Esophagus muscularis mucosa (tissue), 4 donors: ENCODE measurements at regions not wholly inside any gene's neighbourhood (a gene's known extent, or its start where the extent isn't known, plus 50 kb on each side); places are given as distances from the start of the nearest gene placed in this dataset.
"Not testable (repeated sequence)": the region's sequence is repeated elsewhere in the genome, so short reads cannot be mapped to it uniquely, and the experiment has no call there.

Experiments used
- DNase-seq: peaks from one replicate; pipeline ENCODE4 v3.0.0-alpha.2; 2017; ENCODE audit errors: extremely low spot score
- H3K27ac ChIP-seq, 4 donors: fragments of 200-600 bp; sonication (generic); replicated peaks in 1 of 4; 1 replicate in 3 of 4; 2 replicates in 1 of 4; pipeline ENCODE4 v1.5.1; 2016 to 2019; ENCODE audit warnings: mild to moderate bottlenecking in 1 of 4
- H3K27me3 ChIP-seq, 4 donors: fragments of 200-600 bp; sonication (generic); one replicate each; pipeline versions ENCODE4 v1.5.1 to v1.6.0; 2016 to 2019
- H3K36me3 ChIP-seq, 4 donors: fragments of 200-600 bp; sonication (generic); one replicate each; pipeline ENCODE4 v1.5.1; 2016 to 2019
- H3K4me1 ChIP-seq, 4 donors: fragments of 200-600 bp; sonication (generic); one replicate each; pipeline ENCODE4 v1.5.1; 2016 to 2019
- H3K4me3 ChIP-seq, 4 donors: fragments of 200-600 bp; sonication (generic); 1 replicate in 2 of 4; 2 replicates in 2 of 4; pipeline ENCODE4 v1.5.1; 2016 to 2019; ENCODE audit warnings: mild to moderate bottlenecking in 4 of 4, moderate library complexity in 1 of 4
- H3K9me3 ChIP-seq, 4 donors: fragments of 200-600 bp; sonication (generic); 1 replicate in 3 of 4; 2 replicates in 1 of 4; pipeline ENCODE4 v1.5.1; 2016 to 2019
- EP300 ChIP-seq: sonication (generic); formaldehyde crosslinking; IDR thresholded peaks from one replicate; pipeline ENCODE4 v1.6.1; 2017; ENCODE audit warnings: antibody characterized with exemption
- POLR2A ChIP-seq: fragments of 450-650 bp; IDR thresholded peaks from one replicate; pipeline ENCODE4 v1.6.1; 2017; ENCODE audit warnings: antibody characterized with exemption, moderate library complexity, mild to moderate bottlenecking, low read depth
- POLR2AphosphoS5 ChIP-seq, 2 donors: sonication (generic); formaldehyde crosslinking; IDR thresholded peaks; one replicate each; pipeline ENCODE4 v1.6.1; 2017; ENCODE audit warnings: antibody characterized with exemption in 2 of 2
- WGBS: methylation state at CpG from one replicate; pipeline ENCODE4 v1.1.5; 2018; 5-methylcytosine and 5-hydroxymethylcytosine counted together
- intact Hi-C: fragments of 100-400 bp; cut with DNase I; formaldehyde crosslinking; loops from one replicate; pipeline ENCODE4 v1.15.1; 2023
- TF ChIP-seq, protein P1 (sequence below), 3 experiments: fragments of 200-600 bp in 2 of 3; fragments of 450-650 bp in 1 of 3; sonication (generic) in 2 of 3; IDR thresholded peaks; one replicate each; pipeline ENCODE4 v1.5.1; 2017 to 2019; ENCODE audit warnings: antibody characterized with exemption in 3 of 3, mild to moderate bottlenecking in 2 of 3, moderate library complexity in 1 of 3

DNA sequence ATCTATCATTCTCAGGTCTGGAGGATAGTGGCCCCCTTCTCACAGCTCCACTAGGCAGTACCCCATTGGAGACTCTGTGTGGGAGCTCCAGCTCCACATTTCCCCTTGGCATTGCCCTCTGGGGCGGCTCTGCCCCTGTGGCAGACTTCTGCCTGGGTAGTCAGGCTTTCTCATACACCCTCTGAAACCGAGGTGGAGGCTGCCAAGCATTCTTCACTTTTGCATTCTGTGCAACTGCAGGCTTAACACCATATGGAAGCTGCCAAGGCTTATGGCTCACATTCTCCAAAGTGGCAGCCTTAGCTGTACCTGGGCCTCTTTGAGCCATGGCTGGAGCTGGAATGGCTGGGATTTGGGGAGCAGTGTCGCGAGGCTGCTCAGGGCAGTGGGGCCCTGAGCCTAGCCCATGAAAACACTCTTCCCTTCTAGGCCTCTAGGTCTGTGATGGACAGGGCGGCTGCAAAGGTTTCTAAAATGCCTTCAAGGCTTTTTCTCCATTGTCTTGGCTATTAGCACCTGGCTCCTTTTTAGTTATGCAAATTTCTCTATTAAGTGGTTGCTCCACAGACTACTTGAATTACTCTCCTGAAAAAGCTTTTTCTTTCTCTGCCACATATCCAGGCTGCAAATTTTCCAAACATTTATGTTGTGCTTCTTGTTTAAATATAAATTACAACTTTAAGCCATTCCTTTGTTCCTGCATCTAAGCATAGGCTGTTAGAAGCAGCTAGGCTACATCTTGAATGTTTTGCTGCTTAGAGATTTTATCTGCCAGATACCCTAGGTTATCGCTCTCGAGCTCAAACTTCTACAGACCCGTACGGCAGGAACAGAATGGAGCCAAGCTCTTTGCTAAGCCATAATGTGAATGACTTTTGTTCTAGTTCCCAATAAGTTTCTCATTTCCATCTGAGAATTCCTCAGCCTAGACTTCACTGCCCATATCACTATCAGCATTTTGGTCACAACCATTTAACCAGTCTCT, 206.5 kb downstream of the CPS1 start:
- TF ChIP-seq POLR2AphosphoS5 (IDR thresholded peaks at IDR 0.05): no peak
- no peak for TF ChIP-seq POLR2A
- TF ChIP-seq, protein P1, sequence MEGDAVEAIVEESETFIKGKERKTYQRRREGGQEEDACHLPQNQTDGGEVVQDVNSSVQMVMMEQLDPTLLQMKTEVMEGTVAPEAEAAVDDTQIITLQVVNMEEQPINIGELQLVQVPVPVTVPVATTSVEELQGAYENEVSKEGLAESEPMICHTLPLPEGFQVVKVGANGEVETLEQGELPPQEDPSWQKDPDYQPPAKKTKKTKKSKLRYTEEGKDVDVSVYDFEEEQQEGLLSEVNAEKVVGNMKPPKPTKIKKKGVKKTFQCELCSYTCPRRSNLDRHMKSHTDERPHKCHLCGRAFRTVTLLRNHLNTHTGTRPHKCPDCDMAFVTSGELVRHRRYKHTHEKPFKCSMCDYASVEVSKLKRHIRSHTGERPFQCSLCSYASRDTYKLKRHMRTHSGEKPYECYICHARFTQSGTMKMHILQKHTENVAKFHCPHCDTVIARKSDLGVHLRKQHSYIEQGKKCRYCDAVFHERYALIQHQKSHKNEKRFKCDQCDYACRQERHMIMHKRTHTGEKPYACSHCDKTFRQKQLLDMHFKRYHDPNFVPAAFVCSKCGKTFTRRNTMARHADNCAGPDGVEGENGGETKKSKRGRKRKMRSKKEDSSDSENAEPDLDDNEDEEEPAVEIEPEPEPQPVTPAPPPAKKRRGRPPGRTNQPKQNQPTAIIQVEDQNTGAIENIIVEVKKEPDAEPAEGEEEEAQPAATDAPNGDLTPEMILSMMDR (IDR thresholded peaks at IDR 0.05): no peak
- no peak for TF ChIP-seq EP300
- Histone ChIP-seq H3K27ac (no peak overlapping the region), H3K4me3 (no peak overlapping the region), H3K27me3 (no peaks in the 10 kb centered on the region), H3K4me1 (no peaks in the 10 kb centered on the region), H3K9me3 (no peaks in the 10 kb centered on the region), H3K36me3 (no peaks in the 10 kb centered on the region)
- intact Hi-C loops: no loop called here
- DNase-seq: no peak
- WGBS: 77% methylated on average over 7 of the region's 9 CpGs

DNA sequence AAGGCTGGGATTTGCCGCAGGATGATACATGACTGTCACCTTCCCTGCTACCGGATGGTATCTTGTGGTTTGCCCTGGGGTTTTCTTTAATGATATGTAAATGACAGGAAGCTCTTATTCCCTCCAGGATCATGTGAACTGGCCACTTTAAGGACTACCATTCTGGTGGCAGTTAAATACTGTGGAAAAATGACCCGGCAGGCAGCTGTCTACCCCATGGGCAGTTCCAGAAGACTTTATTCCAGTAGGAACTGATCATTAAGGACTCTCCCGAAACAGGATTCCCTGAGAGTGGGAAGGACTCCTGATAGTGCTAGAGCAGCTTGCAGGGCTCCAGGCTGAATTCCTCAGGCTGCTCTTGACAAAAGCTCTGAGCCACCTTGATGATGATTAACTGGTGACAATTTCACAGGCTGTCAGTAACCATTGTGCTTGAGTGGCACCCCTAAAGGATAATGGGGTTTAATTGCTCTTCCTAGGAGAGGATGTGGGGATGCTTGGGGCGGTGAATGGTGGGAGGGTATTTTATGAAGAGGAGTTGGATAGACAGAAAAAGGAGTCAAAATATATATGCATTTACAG, 212.0 kb downstream of the CPS1 start:
- intact Hi-C loops: no loop called here

DNA sequence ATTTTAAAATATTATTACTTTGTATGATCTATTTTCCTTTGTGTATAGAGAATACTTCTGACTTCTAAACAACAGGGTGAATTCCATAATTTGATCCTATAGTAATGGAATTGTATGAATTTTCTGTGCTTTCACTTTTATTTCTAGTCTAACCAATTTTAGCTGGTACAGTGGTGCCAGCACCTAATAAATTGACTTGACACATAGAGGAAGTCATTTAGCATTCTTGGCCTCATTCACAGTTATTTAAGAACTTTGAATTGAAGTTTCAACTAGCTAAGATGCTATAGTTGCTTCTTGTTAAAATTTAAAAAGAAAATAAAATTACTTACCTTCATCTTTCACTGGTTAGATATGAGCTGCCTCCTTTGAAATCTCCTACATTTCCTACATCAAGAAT, 220.4 kb downstream of the CPS1 start:
- H3K27me3 ChIP-seq: no peaks in the 10 kb centered on the region
- H3K4me3 ChIP-seq: no peak overlapping the region
- intact Hi-C loops: no loop called here
- H3K4me1 ChIP-seq: no peaks in the 10 kb centered on the region
- H3K9me3 ChIP-seq: no peaks in the 10 kb centered on the region
- no peaks in the 10 kb centered on the region for H3K36me3 ChIP-seq
- H3K27ac ChIP-seq: no peak overlapping the region
- DNase-seq: no peak
- TF ChIP-seq POLR2AphosphoS5 (IDR thresholded peaks at IDR 0.05) (no peak), POLR2A (no peak), EP300 (no peak)
- TF ChIP-seq, protein P1 (IDR thresholded peaks at IDR 0.05): no peak

More for the DNA sequence above, 212.0 kb downstream of the CPS1 start:
- H3K27ac ChIP-seq: no peak overlapping the region
- no peak for TF ChIP-seq POLR2A
- TF ChIP-seq POLR2AphosphoS5 (IDR thresholded peaks at IDR 0.05): no peak
- no peak for TF ChIP-seq EP300
- TF ChIP-seq, protein P1 (IDR thresholded peaks at IDR 0.05): no peak
- H3K9me3 ChIP-seq: no peaks in the 10 kb centered on the region
- WGBS: 80% methylated on average over 5 of the region's 5 CpGs
- no peaks in the 10 kb centered on the region for H3K36me3 ChIP-seq
- no peak overlapping the region for H3K4me3 ChIP-seq
- DNase-seq: no peak
- no peaks in the 10 kb centered on the region for H3K4me1 ChIP-seq
- H3K27me3 ChIP-seq: no peaks in the 10 kb centered on the region

DNA sequence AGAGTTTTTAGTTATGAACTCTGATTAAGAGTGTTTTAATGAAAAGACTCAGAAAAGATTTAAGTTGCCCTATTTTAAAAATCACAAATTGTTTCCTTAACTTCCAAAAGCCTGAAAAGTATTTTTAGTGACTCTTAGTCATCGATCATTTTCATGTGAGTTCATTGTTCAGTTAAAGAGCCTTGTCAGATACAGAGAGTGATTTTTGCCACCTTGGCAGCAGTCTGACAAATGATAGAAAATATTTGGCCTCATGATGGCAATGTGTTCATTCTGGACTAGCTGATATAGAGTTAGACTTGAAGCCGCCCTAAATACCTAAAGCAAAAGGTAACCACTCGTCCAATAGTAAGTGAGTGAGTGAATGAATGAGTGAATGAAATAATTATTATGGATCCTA, 225.8 kb downstream of the CPS1 start:
- 85% methylated on average over 3 of the region's 3 CpGs for WGBS
- H3K36me3 ChIP-seq: no peaks in the 10 kb centered on the region
- intact Hi-C loops: no loop called here
- no peaks in the 10 kb centered on the region for H3K27me3 ChIP-seq
- no peak overlapping the region for H3K27ac ChIP-seq
- DNase-seq: no peak
- H3K4me1 ChIP-seq: no peaks in the 10 kb centered on the region
- no peak overlapping the region for H3K4me3 ChIP-seq
- TF ChIP-seq EP300 (no peak), POLR2A (no peak), POLR2AphosphoS5 (IDR thresholded peaks at IDR 0.05) (no peak)
- TF ChIP-seq, protein P1 (IDR thresholded peaks at IDR 0.05): no peak
- no peaks in the 10 kb centered on the region for H3K9me3 ChIP-seq

DNA sequence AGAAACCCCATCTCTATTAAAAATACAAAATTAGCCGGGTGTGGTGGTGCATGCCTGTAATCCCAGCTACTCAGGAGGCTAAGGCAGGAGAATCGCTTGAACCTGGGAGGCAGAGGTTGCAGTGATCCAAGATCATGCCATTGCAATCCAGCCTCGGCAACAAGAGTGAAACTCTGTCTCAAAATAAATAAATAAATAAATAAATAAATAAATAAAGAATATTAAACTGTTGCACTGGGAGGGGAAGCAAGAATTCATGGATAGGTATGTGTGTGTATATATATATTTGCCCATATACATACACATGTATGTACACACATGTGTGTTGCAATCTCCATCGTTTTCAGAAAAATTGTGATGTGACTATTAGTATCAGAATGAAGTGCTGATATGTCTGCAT, 231.4 kb downstream of the CPS1 start:
- 91% methylated on average over 4 of the region's 4 CpGs for WGBS
- H3K9me3 ChIP-seq, intact Hi-C loops, H3K36me3 ChIP-seq, H3K27ac ChIP-seq, DNase-seq, H3K4me1 ChIP-seq, H3K27me3 ChIP-seq, H3K4me3 ChIP-seq: not testable (repeated sequence)
